ENCODE measurements at regions not wholly inside any gene's neighbourhood (a gene's known extent, or its start where the extent isn't known, plus 50 kb on each side); places are given as distances from the start of the nearest gene placed in this dataset.

- Mint-ChIP-seq H3K9me3 (peaks cover 50% of the 10 kb centered on the region), H3K27ac (no peak overlapping the region), H3K27me3 (ENCODE audit: low read depth) (no peaks in the 10 kb centered on the region), H3K36me3 (ENCODE audit: low read depth) (peaks cover 49% of the 10 kb centered on the region), H3K4me1 (no peaks in the 10 kb centered on the region), H3K4me3 (no peak overlapping the region)
- TF ChIP-seq, protein P1, sequence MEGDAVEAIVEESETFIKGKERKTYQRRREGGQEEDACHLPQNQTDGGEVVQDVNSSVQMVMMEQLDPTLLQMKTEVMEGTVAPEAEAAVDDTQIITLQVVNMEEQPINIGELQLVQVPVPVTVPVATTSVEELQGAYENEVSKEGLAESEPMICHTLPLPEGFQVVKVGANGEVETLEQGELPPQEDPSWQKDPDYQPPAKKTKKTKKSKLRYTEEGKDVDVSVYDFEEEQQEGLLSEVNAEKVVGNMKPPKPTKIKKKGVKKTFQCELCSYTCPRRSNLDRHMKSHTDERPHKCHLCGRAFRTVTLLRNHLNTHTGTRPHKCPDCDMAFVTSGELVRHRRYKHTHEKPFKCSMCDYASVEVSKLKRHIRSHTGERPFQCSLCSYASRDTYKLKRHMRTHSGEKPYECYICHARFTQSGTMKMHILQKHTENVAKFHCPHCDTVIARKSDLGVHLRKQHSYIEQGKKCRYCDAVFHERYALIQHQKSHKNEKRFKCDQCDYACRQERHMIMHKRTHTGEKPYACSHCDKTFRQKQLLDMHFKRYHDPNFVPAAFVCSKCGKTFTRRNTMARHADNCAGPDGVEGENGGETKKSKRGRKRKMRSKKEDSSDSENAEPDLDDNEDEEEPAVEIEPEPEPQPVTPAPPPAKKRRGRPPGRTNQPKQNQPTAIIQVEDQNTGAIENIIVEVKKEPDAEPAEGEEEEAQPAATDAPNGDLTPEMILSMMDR (IDR thresholded peaks at IDR 0.05; ENCODE audit: unreplicated experiment in 3 of 3) = no peak
These were observed 87.4 kb downstream of the ZNF732 start for GRCh38 chr4:217891-218290.

DNA sequence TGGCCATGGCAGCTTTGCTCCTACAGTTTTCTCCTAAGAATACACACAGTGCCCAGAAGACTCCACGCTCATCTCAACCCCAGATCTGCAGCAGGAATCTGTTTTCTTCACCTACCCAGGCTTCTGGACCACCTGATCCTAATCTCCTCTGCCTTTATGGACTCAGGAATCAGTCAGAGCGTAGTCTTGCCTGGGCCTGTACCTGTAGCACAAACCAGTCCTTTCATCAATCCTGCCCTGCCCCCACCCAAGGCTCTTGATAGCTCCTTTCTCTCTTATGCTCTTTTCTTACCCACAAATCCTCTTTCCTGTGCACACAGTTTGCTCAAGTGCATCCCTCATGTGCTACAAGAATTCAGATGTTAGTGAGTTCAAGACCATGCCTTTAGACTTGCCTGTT is 89.7 kb downstream of the ZNF718 start:
- H3K27me3 Mint-ChIP-seq (ENCODE audit: low read depth) = no peaks in the 10 kb centered on the region
- H3K9me3 Mint-ChIP-seq = peaks cover 52% of the 10 kb centered on the region
- no peak overlapping the region for H3K27ac Mint-ChIP-seq
- H3K4me3 Mint-ChIP-seq = peak overlapping the region; percentile 46 to 68 (median 66)
- no peaks in the 10 kb centered on the region for H3K4me1 Mint-ChIP-seq
- H3K36me3 Mint-ChIP-seq (ENCODE audit: low read depth) = peaks cover 53% of the 10 kb centered on the region
- TF ChIP-seq, protein P1 (IDR thresholded peaks at IDR 0.05; ENCODE audit: unreplicated experiment in 3 of 3) = no peak
